HepG2 (cell line): ENCODE measurements at regions not wholly inside any gene's neighbourhood (a gene's known extent, or its start where the extent isn't known, plus 50 kb on each side); places are given as distances from the start of the nearest gene placed in this dataset.

Source experiments
- FOXA1 ChIP-seq, 2 experiments: fragments of 450-650 bp in 1 of 2; sonication (generic) in 1 of 2; formaldehyde crosslinking in 1 of 2; IDR thresholded peaks; 2 replicates each; pipeline versions ENCODE4 v1.4.0 to v1.6.1; 2016 to 2020; ENCODE audit warnings: missing genetic modification reagents in 1 of 2
- FOXP1 ChIP-seq, 2 experiments: fragments of 450-650 bp in 1 of 2; IDR thresholded peaks; 2 replicates each; pipeline ENCODE4 v1.6.1; 2017 to 2018; ENCODE audit warnings: antibody characterized with exemption in 1 of 2
- HDAC1 ChIP-seq: sonication (generic); formaldehyde crosslinking; IDR thresholded peaks from 2 replicates; pipeline ENCODE4 v1.5.1; 2020; ENCODE audit warnings: mild to moderate bottlenecking, missing genetic modification reagents
- HIC2 ChIP-seq: sonication (generic); formaldehyde crosslinking; IDR thresholded peaks from 2 replicates; pipeline ENCODE4 v1.9.0; 2022; ENCODE audit warnings: low read depth, missing genetic modification reagents
- HIVEP1 ChIP-seq: sonication (generic); formaldehyde crosslinking; IDR thresholded peaks from 2 replicates; pipeline ENCODE4 v1.4.0; 2020; ENCODE audit warnings: mild to moderate bottlenecking, missing genetic modification reagents
- HNF4A ChIP-seq: sonication (generic); formaldehyde crosslinking; IDR thresholded peaks from 2 replicates; pipeline ENCODE4 v1.4.0; 2020; ENCODE audit warnings: missing genetic modification reagents
- KLF12 ChIP-seq: sonication (generic); formaldehyde crosslinking; IDR thresholded peaks from 2 replicates; pipeline ENCODE4 v1.4.0; 2020; ENCODE audit warnings: missing genetic modification reagents, borderline replicate concordance
- KLF9 ChIP-seq: IDR thresholded peaks from 2 replicates; pipeline ENCODE4 v1.6.1; 2016; ENCODE audit warnings: low read depth
- MXI1 ChIP-seq: IDR thresholded peaks from 3 replicates; pipeline ENCODE4 v1.6.1; 2012; ENCODE audit warnings: low read depth, low read length, inconsistent platforms, borderline replicate concordance
- NCOR1 ChIP-seq: fragments of 200-600 bp; sonication (generic); IDR thresholded peaks from 2 replicates; pipeline ENCODE4 v1.7.0; 2017; ENCODE audit warnings: antibody characterized with exemption, low read length, borderline replicate concordance
- PBX3 ChIP-seq: sonication (generic); formaldehyde crosslinking; IDR thresholded peaks from 2 replicates; pipeline ENCODE4 v1.8.1; 2023; ENCODE audit warnings: missing genetic modification reagents, inconsistent platforms, borderline replicate concordance
- ZC3H4 ChIP-seq: sonication (generic); formaldehyde crosslinking; IDR thresholded peaks from 2 replicates; pipeline ENCODE4 v1.4.0; 2020; ENCODE audit warnings: missing genetic modification reagents, borderline replicate concordance
- ZEB1 ChIP-seq: IDR thresholded peaks from 2 replicates; pipeline ENCODE4 v1.6.1; 2012; ENCODE audit warnings: mild to moderate bottlenecking, low read depth, inconsistent platforms; ENCODE audit not compliant: insufficient replicate concordance
- ZMYM4 ChIP-seq: sonication (generic); formaldehyde crosslinking; IDR thresholded peaks from 2 replicates; pipeline ENCODE4 v1.8.1; 2023; ENCODE audit warnings: mild to moderate bottlenecking, missing genetic modification reagents
- ZNF251 ChIP-seq: sonication (generic); formaldehyde crosslinking; IDR thresholded peaks from 2 replicates; pipeline ENCODE4 v1.9.0; 2021; ENCODE audit warnings: mild to moderate bottlenecking, missing genetic modification reagents
- ZNF761 ChIP-seq: sonication (generic); formaldehyde crosslinking; conservative IDR thresholded peaks from 2 replicates; pipeline ENCODE4 v1.4.0; 2020; ENCODE audit warnings: mild to moderate bottlenecking, missing genetic modification reagents
- ZSCAN29 ChIP-seq: sonication (generic); formaldehyde crosslinking; conservative IDR thresholded peaks from 2 replicates; pipeline ENCODE4 v1.4.0; 2020; ENCODE audit warnings: mild to moderate bottlenecking, missing genetic modification reagents
- ZSCAN5A ChIP-seq: sonication (generic); formaldehyde crosslinking; IDR thresholded peaks from 2 replicates; pipeline ENCODE4 v1.8.0; 2022; ENCODE audit warnings: mild to moderate bottlenecking, missing genetic modification reagents, borderline replicate concordance

GRCh38 chr14:50002926-50003212, 110.0 kb downstream of the ARF6 start (continued):
- no peak for TF ChIP-seq HIVEP1 (CRISPR knock-in tag)
- TF ChIP-seq FOXP1 (IDR thresholded peaks at IDR 0.05), result no peak
- no peak for TF ChIP-seq FOXP1 (CRISPR knock-in tag; IDR thresholded peaks at IDR 0.05)
- no peak for TF ChIP-seq PBX3 (CRISPR knock-in tag)
- no peak for TF ChIP-seq HDAC1 (CRISPR knock-in tag)
- TF ChIP-seq ZC3H4 (CRISPR knock-in tag), result no peak
- no peak for TF ChIP-seq ZNF251 (CRISPR knock-in tag)
- no peak for TF ChIP-seq ZEB1
- no peak for TF ChIP-seq NCOR1
- 0 out of 2 replicates have a peak, but pooled peaks have one; percentile 21 for TF ChIP-seq KLF9 (CRISPR knock-in tag)
- no peak for TF ChIP-seq HNF4A
- TF ChIP-seq MXI1, result 0 out of 3 replicates have a peak, but pooled peaks have one; percentile 12
- TF ChIP-seq FOXA1 (IDR thresholded peaks at IDR 0.05), result no peak
- peak; percentile 96 for TF ChIP-seq FOXA1 (CRISPR knock-in tag; IDR thresholded peaks at IDR 0.05)
- 0 out of 2 replicates have a peak, but pooled peaks have one; percentile 13 for TF ChIP-seq ZSCAN29 (CRISPR knock-in tag)
- 0 out of 2 replicates have a peak, but pooled peaks have one; percentile 41 for TF ChIP-seq ZMYM4 (CRISPR knock-in tag)
- peak; percentile 52; the same call in 1 of the 2 replicates for TF ChIP-seq ZNF761
- no peak for TF ChIP-seq ZSCAN5A (CRISPR knock-in tag)
- TF ChIP-seq KLF12 (CRISPR knock-in tag), result no peak
- TF ChIP-seq HIC2 (CRISPR knock-in tag), result no peak
